Smooth muscle cell (in vitro differentiated cells): ENCODE measurements at regions not wholly inside any gene's neighbourhood (a gene's known extent, or its start where the extent isn't known, plus 50 kb on each side); places are given as distances from the start of the nearest gene placed in this dataset.

Source experiments
- DNase-seq: peaks from one replicate; lab custom pipeline; 2025; ENCODE audit not compliant: unreplicated experiment; lab: John Stamatoyannopoulos, UW
- H2AFZ ChIP-seq: fragments of 200-600 bp; sonication (generic); 2 replicates; pipeline ENCODE4 v1.6.0; 2016; ENCODE audit warnings: antibody characterized with exemption, low read depth, mild to moderate bottlenecking
- H3F3A ChIP-seq: fragments of 200-600 bp; sonication (generic); 2 replicates; pipeline ENCODE4 v1.6.0; 2017; ENCODE audit warnings: antibody characterized with exemption, low read depth
- H3K27ac ChIP-seq: fragments of 200-600 bp; sonication (generic); 2 replicates; pipeline ENCODE4 v1.5.1; 2016; ENCODE audit warnings: low read depth, mild to moderate bottlenecking
- H3K27me3 ChIP-seq: fragments of 200-600 bp; sonication (generic); 2 replicates; pipeline ENCODE4 v1.6.1; 2016; ENCODE audit warnings: low read depth, mild to moderate bottlenecking
- H3K36me3 ChIP-seq: fragments of 200-600 bp; sonication (generic); 2 replicates; pipeline ENCODE4 v1.5.1; 2016; ENCODE audit warnings: low read depth
- H3K4me1 ChIP-seq: fragments of 200-600 bp; sonication (generic); 2 replicates; pipeline ENCODE4 v1.5.1; 2016; ENCODE audit warnings: low read depth
- H3K4me2 ChIP-seq: fragments of 200-600 bp; sonication (generic); 2 replicates; pipeline ENCODE4 v1.6.0; 2016; ENCODE audit warnings: mild to moderate bottlenecking
- H3K4me3 ChIP-seq: fragments of 200-600 bp; sonication (generic); 2 replicates; pipeline ENCODE4 v1.5.1; 2016; ENCODE audit warnings: mild to moderate bottlenecking
- H3K79me2 ChIP-seq: fragments of 200-600 bp; sonication (generic); 2 replicates; pipeline ENCODE4 v1.6.0; 2016; ENCODE audit warnings: low read depth, mild to moderate bottlenecking
- H3K9ac ChIP-seq: fragments of 200-600 bp; sonication (generic); 2 replicates; pipeline ENCODE4 v1.6.0; 2016; ENCODE audit warnings: low read depth
- H3K9me3 ChIP-seq: fragments of 200-600 bp; sonication (generic); replicated peaks from 2 replicates; pipeline ENCODE4 v1.5.1; 2016; ENCODE audit warnings: low read depth
- H4K20me1 ChIP-seq: fragments of 200-600 bp; sonication (generic); 2 replicates; pipeline ENCODE4 v1.6.0; 2016; ENCODE audit warnings: low read depth
- CTCF ChIP-seq: fragments of 200-600 bp; sonication (generic); IDR thresholded peaks from 2 replicates; pipeline ENCODE4 v1.5.1; 2017; ENCODE audit warnings: borderline replicate concordance, mild to moderate bottlenecking, antibody characterized with exemption; ENCODE audit not compliant: insufficient read depth, poor library complexity, severe bottlenecking
- WGBS: methylation state at CpG from one replicate; pipeline ENCODE4 v1.1.7; 2016; ENCODE audit warnings: low lambda C conversion rate; 5-methylcytosine and 5-hydroxymethylcytosine counted together

- 94% methylated on average over 1 of the region's 1 CpG for WGBS
- H3F3A ChIP-seq, result no peaks in the 10 kb centered on the region
- H3K4me1 ChIP-seq, result no peaks in the 10 kb centered on the region
- H4K20me1 ChIP-seq, result no peaks in the 10 kb centered on the region
- H3K79me2 ChIP-seq, result no peaks in the 10 kb centered on the region
- no peak overlapping the region for H3K9ac ChIP-seq
- no peak overlapping the region for H2AFZ ChIP-seq
- TF ChIP-seq CTCF, result no peak
- H3K27ac ChIP-seq, result no peak overlapping the region
- H3K36me3 ChIP-seq, result no peaks in the 10 kb centered on the region
- no peaks in the 10 kb centered on the region for H3K27me3 ChIP-seq
- no peak overlapping the region for H3K4me2 ChIP-seq
- no peaks in the 10 kb centered on the region for H3K9me3 ChIP-seq
- no peak overlapping the region for H3K4me3 ChIP-seq
- no peak for DNase-seq
Observed at GRCh38 chr2:185625604-185626003, 113.0 kb upstream of the FSIP2 start.

- H3K4me3 ChIP-seq, result no peak overlapping the region
- no peaks in the 10 kb centered on the region for H3K27me3 ChIP-seq
- H3K9ac ChIP-seq, result no peak overlapping the region
- H3K4me2 ChIP-seq, result no peak overlapping the region
- no peak overlapping the region for H2AFZ ChIP-seq
- 35% methylated on average over 4 of the region's 5 CpGs for WGBS
- H3K27ac ChIP-seq, result no peak overlapping the region
- no peaks in the 10 kb centered on the region for H3F3A ChIP-seq
- H3K36me3 ChIP-seq, result no peaks in the 10 kb centered on the region
- no peak for DNase-seq
- no peaks in the 10 kb centered on the region for H3K79me2 ChIP-seq
- no peaks in the 10 kb centered on the region for H3K9me3 ChIP-seq
- peak; percentile 30 for TF ChIP-seq CTCF
- H3K4me1 ChIP-seq, result peaks cover 7% of the 10 kb centered on the region
- H4K20me1 ChIP-seq, result no peaks in the 10 kb centered on the region
Observed at GRCh38 chr2:185628985-185629384, 109.6 kb upstream of the FSIP2 start.

DNA sequence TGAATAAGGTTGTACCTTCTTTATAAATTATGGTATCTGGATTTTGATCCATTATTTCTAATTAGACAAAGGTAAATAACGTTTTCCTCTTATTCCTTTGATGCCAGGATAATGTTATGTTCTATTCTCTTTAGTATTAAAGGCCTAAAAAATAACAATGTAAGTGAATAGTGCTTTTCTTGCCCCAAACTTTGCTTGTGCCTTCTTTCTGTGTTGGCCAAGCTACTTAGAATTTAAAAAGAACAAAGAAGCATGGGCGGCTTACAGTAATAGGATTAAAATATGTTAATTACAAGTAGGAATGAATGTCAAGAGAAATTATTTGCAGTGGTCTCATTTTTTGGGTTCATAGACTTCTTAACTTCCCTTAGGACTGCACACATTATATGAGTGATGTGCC, 105.0 kb upstream of the FSIP2 start:
- 81% methylated on average over 2 of the region's 2 CpGs for WGBS
- no peak for TF ChIP-seq CTCF
- H3K36me3 ChIP-seq, result no peaks in the 10 kb centered on the region

DNA sequence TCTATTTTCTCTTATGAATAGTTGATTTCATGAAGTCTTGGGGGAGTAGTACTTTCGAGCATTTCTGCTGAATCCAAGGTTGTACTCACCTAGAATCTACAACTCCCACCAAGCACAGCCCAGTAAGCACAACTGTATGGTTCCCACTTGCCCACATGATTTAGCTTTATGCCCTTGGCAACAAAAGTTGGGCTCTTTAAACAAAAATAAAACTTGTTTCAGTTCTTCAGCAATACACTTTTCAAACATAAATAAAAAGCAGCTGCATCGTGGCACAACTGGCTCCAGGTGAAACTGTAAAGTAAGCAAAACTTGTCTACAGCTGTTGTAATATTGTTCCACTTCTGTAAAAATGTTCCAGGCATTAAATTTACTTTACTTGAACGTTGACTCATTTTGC, 99.8 kb upstream of the FSIP2 start:
- Histone ChIP-seq H3K4me2 (no peak overlapping the region), H3K36me3 (no peaks in the 10 kb centered on the region), H3F3A (no peaks in the 10 kb centered on the region), H3K9me3 (no peaks in the 10 kb centered on the region), H3K4me1 (peaks cover 2% of the 10 kb centered on the region), H4K20me1 (no peaks in the 10 kb centered on the region), H3K4me3 (no peak overlapping the region), H3K79me2 (no peaks in the 10 kb centered on the region), H3K9ac (no peak overlapping the region), H3K27ac (no peak overlapping the region), H2AFZ (no peak overlapping the region), H3K27me3 (no peaks in the 10 kb centered on the region)
- no peak for TF ChIP-seq CTCF
- 62% methylated on average over 3 of the region's 3 CpGs for WGBS
- DNase-seq, result no peak

More for the DNA sequence above, 105.0 kb upstream of the FSIP2 start:
- no peak for DNase-seq
- no peaks in the 10 kb centered on the region for H4K20me1 ChIP-seq
- H3K9me3 ChIP-seq, result no peaks in the 10 kb centered on the region
- no peak overlapping the region for H2AFZ ChIP-seq
- no peak overlapping the region for H3K27ac ChIP-seq
- H3K4me1 ChIP-seq, result peaks cover 7% of the 10 kb centered on the region
- no peak overlapping the region for H3K9ac ChIP-seq
- H3K4me3 ChIP-seq, result no peak overlapping the region
- no peaks in the 10 kb centered on the region for H3F3A ChIP-seq
- H3K4me2 ChIP-seq, result no peak overlapping the region
- H3K27me3 ChIP-seq, result no peaks in the 10 kb centered on the region
- H3K79me2 ChIP-seq, result no peaks in the 10 kb centered on the region
